HepG2 (cell line): ENCODE measurements at regions not wholly inside any gene's neighbourhood (a gene's known extent, or its start where the extent isn't known, plus 50 kb on each side); places are given as distances from the start of the nearest gene placed in this dataset.

ENCODE experiments used
- ATAC-seq: fragments of 200-7000 bp; cut with Tn5 transposase; 3 replicates; pipeline ENCODE4 v1.9.1; 2020; ENCODE audit warnings: mild to moderate bottlenecking, moderate library complexity
- BruUV-seq: library from RNA; stranded (reverse); fragments of 400-500 nt; replicated peaks from 2 replicates; lab custom pipeline; 2021; lab: Mats Ljungman, UMichigan
- CTCF ChIA-PET: fragments of 300-600 bp; formaldehyde crosslinking; extraction: SDS; loops from one replicate; lab custom pipeline; 2021; ENCODE audit warnings: low total read pairs, inconsistent platforms, low intra/inter-chr PET ratio; lab: Yijun Ruan, JAX
- POLR2A ChIA-PET: fragments of 350-600 bp; sonication (Branson Sonifier 250); formaldehyde crosslinking; loops from one replicate; lab custom pipeline; 2020; ENCODE audit warnings: antibody characterized with exemption, inconsistent platforms; lab: Yijun Ruan, JAX
- DNase-seq: peaks from one replicate; pipeline ENCODE4 v3.0.0-alpha.2; 2015; ENCODE audit warnings: low spot score
- FAIRE-seq: peaks from 3 replicates; lab custom pipeline; 2011; peaks lifted over from hg19 to GRCh38; lab: Jason Lieb, UNC
- H2AFZ ChIP-seq: one replicate; pipeline ENCODE4 v1.6.1; 2011; ENCODE audit warnings: low read length, inconsistent platforms
- H3K27ac ChIP-seq: fragments of 300-600 bp; 3 replicates; pipeline ENCODE4 v1.8.0; 2011; ENCODE audit warnings: mixed run types, mild to moderate bottlenecking, mixed read lengths, low read length, inconsistent platforms; ENCODE audit not compliant: insufficient read depth; ENCODE audit errors: extremely low read length
- H3K27me3 ChIP-seq, 2 experiments: fragments of 200-600 bp in 1 of 2; 2 replicates in 1 of 2; 3 replicates in 1 of 2; pipeline versions ENCODE4 v1.6.0 to v1.8.0; 2011; ENCODE audit warnings: low read length in 2 of 2, mild to moderate bottlenecking in 2 of 2, moderate library complexity in 2 of 2, inconsistent platforms in 1 of 2; ENCODE audit not compliant: insufficient read depth in 2 of 2, control insufficient read depth in 1 of 2
- H3K36me3 ChIP-seq, 2 experiments: fragments of 200-600 bp in 1 of 2; replicated peaks in 1 of 2; 2 replicates in 1 of 2; 3 replicates in 1 of 2; pipeline versions ENCODE4 v1.5.1 to v1.8.0; 2011; ENCODE audit warnings: low read length in 2 of 2, inconsistent platforms in 1 of 2; ENCODE audit not compliant: insufficient read depth in 2 of 2, control insufficient read depth in 1 of 2
- H3K4me1 ChIP-seq: 2 replicates; pipeline ENCODE4 v1.5.1; 2012; ENCODE audit warnings: low read length, inconsistent platforms; ENCODE audit not compliant: insufficient read depth
- H3K4me2 ChIP-seq: 2 replicates; pipeline ENCODE4 v1.6.0; 2011; ENCODE audit warnings: low read depth, low read length, inconsistent platforms
- H3K4me3 ChIP-seq, 3 experiments: fragments of 200-600 bp in 1 of 3; sonication (generic), shearing (Covaris generic) in 1 of 3; replicated peaks in 1 of 3; 2 replicates each; pipeline ENCODE4 v1.5.1; 2011 to 2016; ENCODE audit warnings: low read length in 3 of 3, inconsistent platforms in 2 of 3, low read depth in 2 of 3, mild to moderate bottlenecking in 2 of 3, control low read depth in 1 of 3, mixed read lengths in 1 of 3; ENCODE audit not compliant: insufficient read depth in 1 of 3
- H3K79me2 ChIP-seq: one replicate; pipeline ENCODE4 v1.6.1; 2011; ENCODE audit warnings: low read length, inconsistent platforms; ENCODE audit not compliant: insufficient read depth
- H3K9ac ChIP-seq: 2 replicates; pipeline ENCODE4 v1.6.0; 2011; ENCODE audit warnings: mild to moderate bottlenecking, low read depth, low read length, inconsistent platforms; ENCODE audit not compliant: insufficient read depth
- H3K9me3 ChIP-seq: 2 replicates; pipeline ENCODE4 v1.5.1; 2012; ENCODE audit warnings: mild to moderate bottlenecking, low read length
- H4K20me1 ChIP-seq: 2 replicates; pipeline ENCODE4 v1.6.0; 2011; ENCODE audit warnings: inconsistent platforms, mild to moderate bottlenecking, low read length, moderate library complexity; ENCODE audit not compliant: insufficient read depth
- MEIS2 ChIP-seq: sonication (generic); formaldehyde crosslinking; IDR thresholded peaks from 2 replicates; pipeline ENCODE4 v1.9.0; 2021; ENCODE audit warnings: mild to moderate bottlenecking, missing genetic modification reagents
- NR2F1 ChIP-seq, 2 experiments: fragments of 450-650 bp in 1 of 2; formaldehyde crosslinking in 1 of 2; IDR thresholded peaks; 2 replicates each; pipeline versions ENCODE4 v1.5.0 to v1.6.1; 2016 to 2020; ENCODE audit warnings: mild to moderate bottlenecking in 1 of 2, missing compliant biosample characterization in 1 of 2, missing genetic modification reagents in 1 of 2, moderate library complexity in 1 of 2
- SMAD1 ChIP-seq: sonication (generic); formaldehyde crosslinking; IDR thresholded peaks from 2 replicates; pipeline ENCODE4 v1.4.0; 2020; ENCODE audit warnings: missing genetic modification reagents, low read depth, mild to moderate bottlenecking, borderline replicate concordance
- SMARCC2 ChIP-seq: fragments of 450-650 bp; IDR thresholded peaks from 2 replicates; pipeline ENCODE4 v1.6.1; 2017; ENCODE audit warnings: antibody characterized with exemption, mild to moderate bottlenecking
- SPEN ChIP-seq: sonication (generic); formaldehyde crosslinking; IDR thresholded peaks from 2 replicates; pipeline ENCODE4 v1.5.1; 2020; ENCODE audit warnings: low read depth, mild to moderate bottlenecking, missing genetic modification reagents
- SRSF9 ChIP-seq: fragments of 200-400 bp; formaldehyde crosslinking; IDR thresholded peaks from 2 replicates; pipeline ENCODE4 v1.6.1; 2018; ENCODE audit warnings: borderline replicate concordance, mild to moderate bottlenecking, low read depth, low read length; ENCODE audit not compliant: insufficient read depth, poor library complexity, severe bottlenecking
- ZBTB20 ChIP-seq: sonication (generic); formaldehyde crosslinking; IDR thresholded peaks from 2 replicates; pipeline ENCODE4 v1.8.1; 2023; ENCODE audit warnings: missing genetic modification reagents, low read depth, mild to moderate bottlenecking, borderline replicate concordance
- ZNF207 ChIP-seq: fragments of 450-650 bp; IDR thresholded peaks from 2 replicates; pipeline ENCODE4 v1.6.1; 2016; ENCODE audit warnings: antibody characterized with exemption, borderline replicate concordance
- ZNF652 ChIP-seq: IDR thresholded peaks from 2 replicates; pipeline ENCODE4 v1.6.1; 2016; ENCODE audit warnings: low read depth, borderline replicate concordance
- ZNF780A ChIP-seq: sonication (generic); formaldehyde crosslinking; IDR thresholded peaks from 2 replicates; pipeline ENCODE4 v1.8.0; 2022; ENCODE audit warnings: mild to moderate bottlenecking, missing genetic modification reagents, moderate library complexity
- WGBS: methylation state at CpG from one replicate; pipeline ENCODE4 v1.1.6; 2017; ENCODE audit warnings: low lambda C conversion rate; 5-methylcytosine and 5-hydroxymethylcytosine counted together
- in situ Hi-C: cut with HindIII; loops from 2 replicates; pipeline ENCODE4 v1.10.0; 2017; ENCODE audit warnings: low pct_unique_long_range_greater_than_20kb; ENCODE audit not compliant: extremely low pct_ligation_motif_present
- intact Hi-C: fragments of 100-400 bp; cut with micrococcal nuclease; formaldehyde crosslinking; loops from one replicate; pipeline ENCODE4 v1.10.0; 2022; ENCODE audit not compliant: unreplicated experiment
- TF ChIP-seq, protein P1 (sequence below): sonication (generic); formaldehyde crosslinking; IDR thresholded peaks from 2 replicates; pipeline ENCODE4 v1.9.0; 2022; ENCODE audit warnings: missing genetic modification reagents, mild to moderate bottlenecking, borderline replicate concordance
- TF ChIP-seq, protein P2 (sequence below): IDR thresholded peaks from 2 replicates; pipeline ENCODE4 v1.6.1; 2016; ENCODE audit warnings: low read depth, borderline replicate concordance
- TF ChIP-seq, protein P3 (sequence below): IDR thresholded peaks from 2 replicates; pipeline ENCODE4 v1.6.1; 2018; ENCODE audit warnings: missing genetic modification reagents, mild to moderate bottlenecking, missing compliant biosample characterization

DNA sequence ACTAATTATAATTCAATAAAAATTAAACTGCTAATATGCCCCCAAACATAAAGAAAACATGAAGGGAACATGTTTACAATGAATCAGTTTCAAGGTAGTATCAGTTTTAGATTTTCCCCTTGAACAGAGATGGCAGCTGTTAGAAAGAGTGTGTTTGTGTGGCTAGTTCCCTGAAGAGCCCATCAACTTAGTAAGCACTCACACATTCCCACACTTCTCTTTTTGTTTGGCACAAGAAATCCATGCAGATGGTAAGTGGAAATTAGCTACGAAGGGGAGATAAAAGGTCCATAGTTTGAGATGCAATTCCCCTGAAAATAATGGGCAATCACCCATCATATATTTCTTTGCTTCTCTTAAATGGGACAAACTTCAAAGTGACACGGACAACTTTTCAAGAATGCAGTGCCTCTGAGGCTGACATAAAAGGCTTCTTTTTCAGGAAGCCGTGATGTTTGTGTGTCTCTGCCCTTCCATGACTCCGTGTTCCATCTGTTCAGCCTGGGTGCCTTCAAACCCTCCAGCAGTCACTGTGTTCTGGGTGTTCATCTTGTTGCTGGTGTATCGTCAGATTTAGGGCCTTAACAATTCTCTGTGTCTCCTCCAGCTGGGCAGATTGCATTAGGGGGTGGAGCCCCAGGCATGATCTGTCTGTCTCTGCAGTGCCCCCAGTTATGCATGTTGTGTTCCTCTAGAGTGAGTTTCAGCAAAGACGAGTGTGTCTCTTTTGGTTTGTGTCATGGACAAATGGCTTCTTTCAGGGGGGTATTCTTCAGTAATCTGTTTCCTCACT is 259.5 kb upstream of the NPY start:
- in situ Hi-C loops = no loop called here
- no peaks in the 10 kb centered on the region for H3K9me3 ChIP-seq
- TF ChIP-seq MEIS2 (CRISPR knock-in tag) = no peak
- intact Hi-C loops = no loop called here
- H3K4me2 ChIP-seq = no peak overlapping the region
- no peak overlapping the region for H3K4me3 ChIP-seq
- 5% methylated on average over 6 of the region's 6 CpGs for WGBS
- H3K79me2 ChIP-seq = no peaks in the 10 kb centered on the region
- no peak overlapping the region for H2AFZ ChIP-seq
- H3K27ac ChIP-seq = no peak overlapping the region
- no peaks in the 10 kb centered on the region for H3K4me1 ChIP-seq
- no peaks in the 10 kb centered on the region for H3K27me3 ChIP-seq
- ATAC-seq = no peak
- BruUV-seq = no TSS peak
- POLR2A ChIA-PET = no interaction called here
- H3K9ac ChIP-seq = no peak overlapping the region
- no peak for FAIRE-seq
- no peaks in the 10 kb centered on the region for H3K36me3 ChIP-seq
- no peak for DNase-seq
- no peaks in the 10 kb centered on the region for H4K20me1 ChIP-seq
- CTCF ChIA-PET = no interaction called here

DNA sequence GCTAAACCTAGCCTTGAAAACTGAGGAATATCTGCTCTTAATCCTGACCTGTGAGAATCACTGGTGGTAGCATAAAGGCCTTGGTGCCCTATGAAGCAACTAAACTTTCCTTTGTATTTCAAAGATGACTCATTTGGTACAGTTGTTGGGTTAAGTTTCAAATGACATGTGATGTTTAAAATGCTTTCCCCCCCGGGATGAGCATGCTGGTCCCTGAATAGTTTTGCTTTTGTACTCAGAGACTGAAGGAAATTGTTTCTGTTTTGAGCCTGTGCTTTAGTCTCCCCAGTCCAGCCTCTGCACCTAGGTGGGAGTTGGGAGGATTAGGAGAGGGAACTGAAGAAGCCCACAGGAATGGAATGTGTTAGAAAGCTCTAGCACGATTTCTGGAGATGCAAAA is 258.9 kb upstream of the NPY start:
- BruUV-seq = no TSS peak
- ChIA-PET CTCF (no interaction called here), POLR2A (no interaction called here)
- no peaks in the 10 kb centered on the region for H3K4me1 ChIP-seq
- no peak overlapping the region for H3K9ac ChIP-seq
- in situ Hi-C loops (no loop called here), intact Hi-C loops (no loop called here)
- 0% methylated on average over 2 of the region's 2 CpGs for WGBS
- H3K79me2 ChIP-seq = no peaks in the 10 kb centered on the region
- no peaks in the 10 kb centered on the region for H4K20me1 ChIP-seq
- DNase-seq = no peak
- TF ChIP-seq, protein P1, sequence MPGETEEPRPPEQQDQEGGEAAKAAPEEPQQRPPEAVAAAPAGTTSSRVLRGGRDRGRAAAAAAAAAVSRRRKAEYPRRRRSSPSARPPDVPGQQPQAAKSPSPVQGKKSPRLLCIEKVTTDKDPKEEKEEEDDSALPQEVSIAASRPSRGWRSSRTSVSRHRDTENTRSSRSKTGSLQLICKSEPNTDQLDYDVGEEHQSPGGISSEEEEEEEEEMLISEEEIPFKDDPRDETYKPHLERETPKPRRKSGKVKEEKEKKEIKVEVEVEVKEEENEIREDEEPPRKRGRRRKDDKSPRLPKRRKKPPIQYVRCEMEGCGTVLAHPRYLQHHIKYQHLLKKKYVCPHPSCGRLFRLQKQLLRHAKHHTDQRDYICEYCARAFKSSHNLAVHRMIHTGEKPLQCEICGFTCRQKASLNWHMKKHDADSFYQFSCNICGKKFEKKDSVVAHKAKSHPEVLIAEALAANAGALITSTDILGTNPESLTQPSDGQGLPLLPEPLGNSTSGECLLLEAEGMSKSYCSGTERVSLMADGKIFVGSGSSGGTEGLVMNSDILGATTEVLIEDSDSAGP (CRISPR knock-in tag) = no peak
- TF ChIP-seq SRSF9 = no peak
- TF ChIP-seq, protein P2, sequence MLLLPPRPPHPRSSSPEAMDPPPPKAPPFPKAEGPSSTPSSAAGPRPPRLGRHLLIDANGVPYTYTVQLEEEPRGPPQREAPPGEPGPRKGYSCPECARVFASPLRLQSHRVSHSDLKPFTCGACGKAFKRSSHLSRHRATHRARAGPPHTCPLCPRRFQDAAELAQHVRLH = no peak
- TF ChIP-seq ZNF780A (CRISPR knock-in tag) = no peak
- no peak for TF ChIP-seq NR2F1 (CRISPR knock-in tag; IDR thresholded peaks at IDR 0.05)
- TF ChIP-seq, protein P3, sequence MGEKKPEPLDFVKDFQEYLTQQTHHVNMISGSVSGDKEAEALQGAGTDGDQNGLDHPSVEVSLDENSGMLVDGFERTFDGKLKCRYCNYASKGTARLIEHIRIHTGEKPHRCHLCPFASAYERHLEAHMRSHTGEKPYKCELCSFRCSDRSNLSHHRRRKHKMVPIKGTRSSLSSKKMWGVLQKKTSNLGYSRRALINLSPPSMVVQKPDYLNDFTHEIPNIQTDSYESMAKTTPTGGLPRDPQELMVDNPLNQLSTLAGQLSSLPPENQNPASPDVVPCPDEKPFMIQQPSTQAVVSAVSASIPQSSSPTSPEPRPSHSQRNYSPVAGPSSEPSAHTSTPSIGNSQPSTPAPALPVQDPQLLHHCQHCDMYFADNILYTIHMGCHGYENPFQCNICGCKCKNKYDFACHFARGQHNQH (CRISPR knock-in tag) = no peak
- no peak for TF ChIP-seq SPEN
- no peak for TF ChIP-seq SMAD1 (CRISPR knock-in tag)
- TF ChIP-seq ZNF207 = no peak
- no peak for TF ChIP-seq SMARCC2
- no peak for TF ChIP-seq ZBTB20 (CRISPR knock-in tag)
- no peak for TF ChIP-seq ZNF652
- H2AFZ ChIP-seq = no peak overlapping the region
- no peaks in the 10 kb centered on the region for H3K9me3 ChIP-seq
- H3K27ac ChIP-seq = no peak overlapping the region
- no peaks in the 10 kb centered on the region; a peak in 1 of 5 replicates for H3K27me3 ChIP-seq
- no peak for FAIRE-seq
- H3K36me3 ChIP-seq = no peaks in the 10 kb centered on the region
- no peak overlapping the region for H3K4me3 ChIP-seq
- ATAC-seq = no peak
- no peak overlapping the region for H3K4me2 ChIP-seq
